ENCODE measurements at regions not wholly inside any gene's neighbourhood (a gene's known extent, or its start where the extent isn't known, plus 50 kb on each side); places are given as distances from the start of the nearest gene placed in this dataset.

DNA sequence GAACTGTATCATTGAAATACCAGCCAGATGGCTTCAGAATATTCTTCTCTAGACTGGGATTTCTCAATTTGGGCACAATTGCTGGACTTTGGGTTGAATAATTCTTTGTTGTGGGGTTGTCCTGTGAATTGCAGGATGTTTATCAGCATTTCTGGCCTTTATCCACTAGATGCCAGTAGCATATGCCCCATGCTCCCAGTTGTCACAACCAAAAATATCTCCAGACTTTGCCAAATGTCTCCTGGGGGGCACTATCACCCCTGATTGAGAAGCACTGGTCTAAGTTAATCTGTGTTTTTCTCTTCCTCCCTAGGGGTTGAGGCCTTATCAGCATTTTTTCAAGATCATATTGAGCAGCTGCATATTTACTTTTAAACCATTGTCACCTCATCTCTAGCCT is 204.9 kb upstream of the SP8 start:
- Histone ChIP-seq H3K36me3 (ENCODE audit: control insufficient read depth in 2 of 2, insufficient read depth in 1 of 2, low read length in 2 of 2) (no peaks in the 10 kb centered on the region), H3K9me3 (ENCODE audit: control insufficient read depth, insufficient read depth, low read depth, low read length) (no peaks in the 10 kb centered on the region), H3K4me1 (ENCODE audit: control insufficient read depth, insufficient read depth, low read length) (no peaks in the 10 kb centered on the region), H3K27ac (ENCODE audit: extremely low read depth, low read depth, low read length) (no peak overlapping the region), H3K4me3 (ENCODE audit: low read depth, low read length) (no peak overlapping the region)
- CTCF ChIA-PET, result interaction anchor here (0.7 to 1.2 kb wide), 4 partner anchors 19 to 262 kb away, joined by 3 to 4 read pairs (median 4); no protein-coding TSS in a partner anchor
- POLR2A ChIA-PET, result no interaction called here
- TF ChIP-seq ZBTB8A (tag by site-specific recombination; IDR thresholded peaks at IDR 0.05) (no peak), ZNF274 (IDR thresholded peaks at IDR 0.05; ENCODE audit: low read length) (no peak), ZNF274 (tag by site-specific recombination; IDR thresholded peaks at IDR 0.05; ENCODE audit: borderline replicate concordance) (no peak), ZNF544 (tag by site-specific recombination; IDR thresholded peaks at IDR 0.05) (no peak)
- TF ChIP-seq, protein P1, sequence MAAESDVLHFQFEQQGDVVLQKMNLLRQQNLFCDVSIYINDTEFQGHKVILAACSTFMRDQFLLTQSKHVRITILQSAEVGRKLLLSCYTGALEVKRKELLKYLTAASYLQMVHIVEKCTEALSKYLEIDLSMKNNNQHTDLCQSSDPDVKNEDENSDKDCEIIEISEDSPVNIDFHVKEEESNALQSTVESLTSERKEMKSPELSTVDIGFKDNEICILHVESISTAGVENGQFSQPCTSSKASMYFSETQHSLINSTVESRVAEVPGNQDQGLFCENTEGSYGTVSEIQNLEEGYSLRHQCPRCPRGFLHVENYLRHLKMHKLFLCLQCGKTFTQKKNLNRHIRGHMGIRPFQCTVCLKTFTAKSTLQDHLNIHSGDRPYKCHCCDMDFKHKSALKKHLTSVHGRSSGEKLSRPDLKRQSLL (tag by site-specific recombination; IDR thresholded peaks at IDR 0.05), result no peak
- TF ChIP-seq, protein P2, sequence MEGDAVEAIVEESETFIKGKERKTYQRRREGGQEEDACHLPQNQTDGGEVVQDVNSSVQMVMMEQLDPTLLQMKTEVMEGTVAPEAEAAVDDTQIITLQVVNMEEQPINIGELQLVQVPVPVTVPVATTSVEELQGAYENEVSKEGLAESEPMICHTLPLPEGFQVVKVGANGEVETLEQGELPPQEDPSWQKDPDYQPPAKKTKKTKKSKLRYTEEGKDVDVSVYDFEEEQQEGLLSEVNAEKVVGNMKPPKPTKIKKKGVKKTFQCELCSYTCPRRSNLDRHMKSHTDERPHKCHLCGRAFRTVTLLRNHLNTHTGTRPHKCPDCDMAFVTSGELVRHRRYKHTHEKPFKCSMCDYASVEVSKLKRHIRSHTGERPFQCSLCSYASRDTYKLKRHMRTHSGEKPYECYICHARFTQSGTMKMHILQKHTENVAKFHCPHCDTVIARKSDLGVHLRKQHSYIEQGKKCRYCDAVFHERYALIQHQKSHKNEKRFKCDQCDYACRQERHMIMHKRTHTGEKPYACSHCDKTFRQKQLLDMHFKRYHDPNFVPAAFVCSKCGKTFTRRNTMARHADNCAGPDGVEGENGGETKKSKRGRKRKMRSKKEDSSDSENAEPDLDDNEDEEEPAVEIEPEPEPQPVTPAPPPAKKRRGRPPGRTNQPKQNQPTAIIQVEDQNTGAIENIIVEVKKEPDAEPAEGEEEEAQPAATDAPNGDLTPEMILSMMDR (tag by site-specific recombination; IDR thresholded peaks at IDR 0.05), result peak; percentile 29; the same call in 1 of the 2 replicates

DNA sequence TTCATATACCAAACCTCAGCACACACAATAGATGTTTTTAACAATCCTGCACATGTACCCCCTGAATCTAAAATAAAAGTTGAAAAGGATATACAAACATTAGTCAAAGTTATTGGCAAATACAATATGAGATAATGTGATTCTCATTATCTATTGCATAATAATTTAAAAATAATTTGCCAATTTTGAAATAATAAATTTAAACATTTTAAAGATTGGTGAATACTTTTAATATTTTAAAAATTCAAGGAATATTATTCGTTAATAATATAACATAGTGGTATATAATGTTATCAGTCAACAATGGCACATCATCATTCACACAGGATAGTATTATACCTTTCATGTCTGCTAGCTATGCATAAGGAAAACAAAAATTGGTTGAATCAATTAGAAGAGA is 207.0 kb upstream of the SP8 start:
- Histone ChIP-seq H3K36me3 (ENCODE audit: control insufficient read depth in 2 of 2, insufficient read depth in 1 of 2, low read length in 2 of 2) (no peaks in the 10 kb centered on the region), H3K4me1 (ENCODE audit: control insufficient read depth, insufficient read depth, low read length) (no peaks in the 10 kb centered on the region; the same call in 1 of the 2 replicates), H3K4me3 (ENCODE audit: low read depth, low read length) (no peak overlapping the region), H3K27ac (ENCODE audit: extremely low read depth, low read depth, low read length) (no peak overlapping the region), H3K9me3 (ENCODE audit: control insufficient read depth, insufficient read depth, low read depth, low read length) (no peaks in the 10 kb centered on the region)
- CTCF ChIA-PET, result interaction anchor here (0.6 kb wide), 1 partner anchor 22 kb away, joined by 4 read pairs; no protein-coding TSS in a partner anchor
- POLR2A ChIA-PET, result no interaction called here
- TF ChIP-seq EGR2 (tag by site-specific recombination; IDR thresholded peaks at IDR 0.05; ENCODE audit: low read depth) (no peak), ZNF48 (tag by site-specific recombination; IDR thresholded peaks at IDR 0.05) (no peak), ZBTB17 (tag by site-specific recombination; IDR thresholded peaks at IDR 0.05) (no peak), ZFP69B (tag by site-specific recombination; IDR thresholded peaks at IDR 0.05) (no peak), ZNF658 (tag by site-specific recombination; IDR thresholded peaks at IDR 0.05) (no peak), ZNF2 (tag by site-specific recombination; IDR thresholded peaks at IDR 0.05) (no peak), ZNF366 (tag by site-specific recombination; conservative IDR thresholded peaks at IDR 0.05) (no peak), ZNF239 (tag by site-specific recombination; IDR thresholded peaks at IDR 0.05) (no peak), ZNF624 (tag by site-specific recombination; IDR thresholded peaks at IDR 0.05) (no peak)
- TF ChIP-seq, protein P3, sequence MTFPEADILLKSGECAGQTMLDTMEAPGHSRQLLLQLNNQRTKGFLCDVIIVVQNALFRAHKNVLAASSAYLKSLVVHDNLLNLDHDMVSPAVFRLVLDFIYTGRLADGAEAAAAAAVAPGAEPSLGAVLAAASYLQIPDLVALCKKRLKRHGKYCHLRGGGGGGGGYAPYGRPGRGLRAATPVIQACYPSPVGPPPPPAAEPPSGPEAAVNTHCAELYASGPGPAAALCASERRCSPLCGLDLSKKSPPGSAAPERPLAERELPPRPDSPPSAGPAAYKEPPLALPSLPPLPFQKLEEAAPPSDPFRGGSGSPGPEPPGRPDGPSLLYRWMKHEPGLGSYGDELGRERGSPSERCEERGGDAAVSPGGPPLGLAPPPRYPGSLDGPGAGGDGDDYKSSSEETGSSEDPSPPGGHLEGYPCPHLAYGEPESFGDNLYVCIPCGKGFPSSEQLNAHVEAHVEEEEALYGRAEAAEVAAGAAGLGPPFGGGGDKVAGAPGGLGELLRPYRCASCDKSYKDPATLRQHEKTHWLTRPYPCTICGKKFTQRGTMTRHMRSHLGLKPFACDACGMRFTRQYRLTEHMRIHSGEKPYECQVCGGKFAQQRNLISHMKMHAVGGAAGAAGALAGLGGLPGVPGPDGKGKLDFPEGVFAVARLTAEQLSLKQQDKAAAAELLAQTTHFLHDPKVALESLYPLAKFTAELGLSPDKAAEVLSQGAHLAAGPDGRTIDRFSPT (tag by site-specific recombination; IDR thresholded peaks at IDR 0.05), result no peak
- TF ChIP-seq, protein P4, sequence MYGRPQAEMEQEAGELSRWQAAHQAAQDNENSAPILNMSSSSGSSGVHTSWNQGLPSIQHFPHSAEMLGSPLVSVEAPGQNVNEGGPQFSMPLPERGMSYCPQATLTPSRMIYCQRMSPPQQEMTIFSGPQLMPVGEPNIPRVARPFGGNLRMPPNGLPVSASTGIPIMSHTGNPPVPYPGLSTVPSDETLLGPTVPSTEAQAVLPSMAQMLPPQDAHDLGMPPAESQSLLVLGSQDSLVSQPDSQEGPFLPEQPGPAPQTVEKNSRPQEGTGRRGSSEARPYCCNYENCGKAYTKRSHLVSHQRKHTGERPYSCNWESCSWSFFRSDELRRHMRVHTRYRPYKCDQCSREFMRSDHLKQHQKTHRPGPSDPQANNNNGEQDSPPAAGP (tag by site-specific recombination; IDR thresholded peaks at IDR 0.05), result no peak

DNA sequence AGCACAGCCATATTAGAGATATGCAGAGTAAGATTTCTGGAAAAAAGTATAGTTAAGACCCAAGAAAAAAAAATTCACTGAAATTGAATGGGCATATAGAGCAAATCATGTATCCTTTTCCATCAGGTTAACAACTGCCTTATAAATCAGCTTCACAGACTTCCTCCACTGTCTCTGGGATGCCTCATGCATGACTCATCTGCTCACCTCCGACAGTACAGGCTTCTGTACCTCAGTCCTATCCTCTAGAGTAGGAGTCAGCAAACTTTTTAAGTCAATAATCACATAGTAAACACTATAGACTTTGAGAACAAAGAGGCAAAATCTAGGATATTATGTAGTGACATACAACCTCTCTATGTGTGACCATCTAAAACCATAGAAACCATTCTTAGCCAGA is 211.6 kb upstream of the SP8 start:
- Histone ChIP-seq H3K9me3 (ENCODE audit: control insufficient read depth, insufficient read depth, low read depth, low read length) (no peaks in the 10 kb centered on the region), H3K36me3 (ENCODE audit: control insufficient read depth in 2 of 2, insufficient read depth in 1 of 2, low read length in 2 of 2) (no peaks in the 10 kb centered on the region), H3K4me3 (ENCODE audit: low read depth, low read length) (no peak overlapping the region), H3K27ac (ENCODE audit: extremely low read depth, low read depth, low read length) (no peak overlapping the region), H3K4me1 (ENCODE audit: control insufficient read depth, insufficient read depth, low read length) (no peaks in the 10 kb centered on the region; the same call in 1 of the 2 replicates)
- POLR2A ChIA-PET, result no interaction called here
- CTCF ChIA-PET, result interaction anchor here (0.7 kb wide), 1 partner anchor 360 kb away, joined by 3 read pairs; no protein-coding TSS in a partner anchor
- TF ChIP-seq, protein P5, sequence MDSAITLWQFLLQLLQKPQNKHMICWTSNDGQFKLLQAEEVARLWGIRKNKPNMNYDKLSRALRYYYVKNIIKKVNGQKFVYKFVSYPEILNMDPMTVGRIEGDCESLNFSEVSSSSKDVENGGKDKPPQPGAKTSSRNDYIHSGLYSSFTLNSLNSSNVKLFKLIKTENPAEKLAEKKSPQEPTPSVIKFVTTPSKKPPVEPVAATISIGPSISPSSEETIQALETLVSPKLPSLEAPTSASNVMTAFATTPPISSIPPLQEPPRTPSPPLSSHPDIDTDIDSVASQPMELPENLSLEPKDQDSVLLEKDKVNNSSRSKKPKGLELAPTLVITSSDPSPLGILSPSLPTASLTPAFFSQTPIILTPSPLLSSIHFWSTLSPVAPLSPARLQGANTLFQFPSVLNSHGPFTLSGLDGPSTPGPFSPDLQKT (IDR thresholded peaks at IDR 0.05; ENCODE audit: borderline replicate concordance, low read depth, low read length), result no peak
- no peak for TF ChIP-seq ZNF211 (tag by site-specific recombination; IDR thresholded peaks at IDR 0.05; ENCODE audit: low read depth)
- no peak for TF ChIP-seq ZNF585B (tag by site-specific recombination; IDR thresholded peaks at IDR 0.05)
- TF ChIP-seq, protein P6, sequence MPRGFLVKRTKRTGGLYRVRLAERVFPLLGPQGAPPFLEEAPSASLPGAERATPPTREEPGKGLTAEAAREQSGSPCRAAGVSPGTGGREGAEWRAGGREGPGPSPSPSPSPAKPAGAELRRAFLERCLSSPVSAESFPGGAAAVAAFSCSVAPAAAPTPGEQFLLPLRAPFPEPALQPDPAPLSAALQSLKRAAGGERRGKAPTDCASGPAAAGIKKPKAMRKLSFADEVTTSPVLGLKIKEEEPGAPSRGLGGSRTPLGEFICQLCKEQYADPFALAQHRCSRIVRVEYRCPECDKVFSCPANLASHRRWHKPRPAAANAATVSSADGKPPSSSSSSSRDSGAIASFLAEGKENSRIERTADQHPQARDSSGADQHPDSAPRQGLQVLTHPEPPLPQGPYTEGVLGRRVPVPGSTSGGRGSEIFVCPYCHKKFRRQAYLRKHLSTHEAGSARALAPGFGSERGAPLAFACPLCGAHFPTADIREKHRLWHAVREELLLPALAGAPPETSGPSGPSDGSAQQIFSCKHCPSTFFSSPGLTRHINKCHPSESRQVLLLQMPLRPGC (tag by site-specific recombination; IDR thresholded peaks at IDR 0.05), result no peak
- TF ChIP-seq ZFP41 (tag by site-specific recombination; IDR thresholded peaks at IDR 0.05; ENCODE audit: borderline replicate concordance), result no peak
- TF ChIP-seq ZNF155 (tag by site-specific recombination; IDR thresholded peaks at IDR 0.05), result no peak
- TF ChIP-seq TCF7L2 (IDR thresholded peaks at IDR 0.05; ENCODE audit: borderline replicate concordance, low read depth, low read length), result no peak

Measured in HEK293 (cell line).